Gastrocnemius medialis (tissue), 4 donors: ENCODE measurements at regions not wholly inside any gene's neighbourhood (a gene's known extent, or its start where the extent isn't known, plus 50 kb on each side); places are given as distances from the start of the nearest gene placed in this dataset.

Experiments
- POLR2A ChIP-seq, 2 donors: fragments of 450-650 bp; IDR thresholded peaks; one replicate each; pipeline ENCODE4 v1.6.1; 2017; ENCODE audit warnings: antibody characterized with exemption in 2 of 2, mild to moderate bottlenecking in 2 of 2, moderate library complexity in 2 of 2
- TF ChIP-seq, protein P1 (sequence below), 5 experiments: fragments of 450-650 bp in 3 of 5; fragments of 200-600 bp in 2 of 5; sonication (generic) in 2 of 5; IDR thresholded peaks in 4 of 5; conservative IDR thresholded peaks in 1 of 5; 1 replicate in 4 of 5; 2 replicates in 1 of 5; pipeline ENCODE4 v1.5.1; 2016 to 2019; ENCODE audit warnings: antibody characterized with exemption in 5 of 5, mild to moderate bottlenecking in 3 of 5, moderate library complexity in 3 of 5

DNA sequence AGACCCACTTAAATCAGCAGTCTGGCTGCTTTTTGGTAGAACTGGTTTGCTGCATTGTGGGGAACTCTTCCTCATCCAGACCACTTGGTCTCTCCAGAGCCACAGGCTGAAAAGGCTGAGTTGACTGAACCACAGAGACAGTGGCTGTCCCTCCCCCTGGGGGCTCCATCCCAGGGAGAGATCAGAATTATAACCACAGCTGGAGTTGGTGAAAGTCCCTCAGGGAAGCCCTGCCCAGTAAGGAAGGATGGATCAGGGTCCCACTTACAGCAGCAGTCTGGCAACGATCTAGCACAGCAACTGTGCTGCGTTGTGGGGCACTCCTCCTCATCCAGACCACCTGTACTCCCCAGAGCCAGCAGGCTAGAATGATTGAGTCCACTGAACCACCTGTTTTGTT is 212.7 kb downstream of the SOX3 start:
- no peak for TF ChIP-seq POLR2A (IDR thresholded peaks at IDR 0.05)
- TF ChIP-seq, protein P1, sequence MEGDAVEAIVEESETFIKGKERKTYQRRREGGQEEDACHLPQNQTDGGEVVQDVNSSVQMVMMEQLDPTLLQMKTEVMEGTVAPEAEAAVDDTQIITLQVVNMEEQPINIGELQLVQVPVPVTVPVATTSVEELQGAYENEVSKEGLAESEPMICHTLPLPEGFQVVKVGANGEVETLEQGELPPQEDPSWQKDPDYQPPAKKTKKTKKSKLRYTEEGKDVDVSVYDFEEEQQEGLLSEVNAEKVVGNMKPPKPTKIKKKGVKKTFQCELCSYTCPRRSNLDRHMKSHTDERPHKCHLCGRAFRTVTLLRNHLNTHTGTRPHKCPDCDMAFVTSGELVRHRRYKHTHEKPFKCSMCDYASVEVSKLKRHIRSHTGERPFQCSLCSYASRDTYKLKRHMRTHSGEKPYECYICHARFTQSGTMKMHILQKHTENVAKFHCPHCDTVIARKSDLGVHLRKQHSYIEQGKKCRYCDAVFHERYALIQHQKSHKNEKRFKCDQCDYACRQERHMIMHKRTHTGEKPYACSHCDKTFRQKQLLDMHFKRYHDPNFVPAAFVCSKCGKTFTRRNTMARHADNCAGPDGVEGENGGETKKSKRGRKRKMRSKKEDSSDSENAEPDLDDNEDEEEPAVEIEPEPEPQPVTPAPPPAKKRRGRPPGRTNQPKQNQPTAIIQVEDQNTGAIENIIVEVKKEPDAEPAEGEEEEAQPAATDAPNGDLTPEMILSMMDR (IDR thresholded peaks at IDR 0.05 in 4 of 5, conservative IDR thresholded peaks at IDR 0.05 in 1 of 5) = no peak
